WI38 (cell line): ENCODE measurements at regions not wholly inside any gene's neighbourhood (a gene's known extent, or its start where the extent isn't known, plus 50 kb on each side); places are given as distances from the start of the nearest gene placed in this dataset.

ENCODE experiments used
- H3K4me3 ChIP-seq: 2 replicates; pipeline ENCODE4 v1.5.1; 2011; ENCODE audit warnings: low read depth, mild to moderate bottlenecking, control low read depth, low read length
- TF ChIP-seq, protein P1 (sequence below): IDR thresholded peaks from 2 replicates; pipeline ENCODE4 v1.5.1; 2012; ENCODE audit warnings: low read depth, mild to moderate bottlenecking, control low read depth, low read length

DNA sequence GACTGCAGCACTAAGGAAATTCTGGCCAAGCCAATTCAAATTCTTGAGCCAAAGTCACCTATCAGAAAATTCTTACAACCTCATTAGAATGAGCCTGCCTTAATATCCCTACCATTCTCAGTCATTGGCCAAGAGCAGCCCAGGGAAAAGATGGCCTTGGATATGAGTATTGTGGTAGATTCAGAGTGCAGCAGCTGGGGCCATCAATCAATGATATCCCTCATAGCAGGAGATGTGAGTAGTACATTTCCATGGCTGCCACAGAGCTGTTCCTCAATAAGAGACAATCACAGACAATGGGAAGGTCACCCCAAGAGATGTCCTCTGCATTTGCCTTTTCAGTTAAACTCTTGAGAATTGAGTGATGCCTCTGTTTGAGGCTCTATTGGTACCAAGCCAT lies 161.6 kb downstream of the DYRK2 start:
- TF ChIP-seq, protein P1, sequence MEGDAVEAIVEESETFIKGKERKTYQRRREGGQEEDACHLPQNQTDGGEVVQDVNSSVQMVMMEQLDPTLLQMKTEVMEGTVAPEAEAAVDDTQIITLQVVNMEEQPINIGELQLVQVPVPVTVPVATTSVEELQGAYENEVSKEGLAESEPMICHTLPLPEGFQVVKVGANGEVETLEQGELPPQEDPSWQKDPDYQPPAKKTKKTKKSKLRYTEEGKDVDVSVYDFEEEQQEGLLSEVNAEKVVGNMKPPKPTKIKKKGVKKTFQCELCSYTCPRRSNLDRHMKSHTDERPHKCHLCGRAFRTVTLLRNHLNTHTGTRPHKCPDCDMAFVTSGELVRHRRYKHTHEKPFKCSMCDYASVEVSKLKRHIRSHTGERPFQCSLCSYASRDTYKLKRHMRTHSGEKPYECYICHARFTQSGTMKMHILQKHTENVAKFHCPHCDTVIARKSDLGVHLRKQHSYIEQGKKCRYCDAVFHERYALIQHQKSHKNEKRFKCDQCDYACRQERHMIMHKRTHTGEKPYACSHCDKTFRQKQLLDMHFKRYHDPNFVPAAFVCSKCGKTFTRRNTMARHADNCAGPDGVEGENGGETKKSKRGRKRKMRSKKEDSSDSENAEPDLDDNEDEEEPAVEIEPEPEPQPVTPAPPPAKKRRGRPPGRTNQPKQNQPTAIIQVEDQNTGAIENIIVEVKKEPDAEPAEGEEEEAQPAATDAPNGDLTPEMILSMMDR: no peak

DNA sequence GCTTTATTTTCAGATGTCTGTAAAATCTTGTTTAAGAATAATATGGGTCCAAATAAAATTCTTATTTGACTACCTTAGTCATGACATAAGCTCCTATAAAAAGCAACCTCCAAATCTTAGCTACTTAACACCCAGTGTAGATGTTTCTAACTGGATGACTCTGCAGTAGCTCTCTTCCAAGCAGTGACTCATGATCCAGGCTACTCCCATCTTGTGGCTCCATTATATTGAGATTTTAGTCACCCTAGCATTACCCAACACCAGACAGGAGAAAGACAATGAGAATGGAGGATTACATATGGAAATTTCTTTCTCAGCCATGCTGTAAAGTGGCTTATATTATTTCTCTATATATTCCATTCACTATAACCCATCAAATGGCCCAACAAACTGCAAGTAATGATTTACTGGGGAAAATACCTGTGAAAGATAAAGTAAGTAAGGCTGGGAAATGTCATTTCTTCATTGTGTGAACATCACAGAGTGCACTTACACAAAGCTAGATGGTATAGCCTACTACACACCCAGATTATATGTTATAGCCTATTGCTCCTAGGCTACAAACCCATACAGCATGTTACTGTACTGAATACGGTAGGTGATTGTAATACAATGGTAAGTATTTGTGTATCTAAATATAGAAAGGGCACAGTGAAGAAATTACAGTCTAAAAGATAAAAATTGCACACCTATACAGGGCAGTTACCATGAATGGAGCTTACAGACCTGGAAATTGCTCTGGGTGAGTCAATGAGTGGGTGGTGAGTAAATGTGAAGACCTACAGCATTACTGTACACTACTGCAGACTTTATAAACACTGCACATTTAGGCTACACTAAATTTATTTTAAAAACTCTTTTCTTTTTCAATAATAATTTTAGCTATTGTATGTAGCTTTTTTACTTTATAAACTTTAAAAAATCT lies 163.2 kb downstream of the DYRK2 start:
- H3K4me3 ChIP-seq: no peak overlapping the region
- TF ChIP-seq, protein P1: no peak

More for the DNA sequence above, 161.6 kb downstream of the DYRK2 start:
- no peak overlapping the region for H3K4me3 ChIP-seq

DNA sequence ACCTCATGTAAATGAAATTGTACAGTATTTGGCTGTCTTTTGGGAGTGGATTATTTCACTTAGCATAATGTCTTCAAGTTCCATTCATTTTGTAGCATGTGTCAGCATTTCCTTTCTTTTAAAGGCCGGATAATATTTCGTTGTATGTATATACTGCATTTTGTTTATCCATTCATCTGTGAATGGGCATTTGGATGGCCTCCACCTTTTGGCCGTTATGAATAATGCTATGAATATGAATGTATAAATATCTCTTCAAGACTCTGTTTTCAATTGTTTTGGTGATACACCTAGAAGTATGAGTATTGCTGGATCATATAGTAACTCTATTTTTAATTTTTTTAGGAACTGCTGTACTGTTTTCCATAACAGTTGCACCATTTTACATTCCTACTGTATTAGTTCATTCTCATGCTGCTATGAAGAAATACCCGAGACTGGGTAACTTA lies 164.9 kb downstream of the DYRK2 start:
- H3K4me3 ChIP-seq: no peak overlapping the region
- TF ChIP-seq, protein P1: no peak

DNA sequence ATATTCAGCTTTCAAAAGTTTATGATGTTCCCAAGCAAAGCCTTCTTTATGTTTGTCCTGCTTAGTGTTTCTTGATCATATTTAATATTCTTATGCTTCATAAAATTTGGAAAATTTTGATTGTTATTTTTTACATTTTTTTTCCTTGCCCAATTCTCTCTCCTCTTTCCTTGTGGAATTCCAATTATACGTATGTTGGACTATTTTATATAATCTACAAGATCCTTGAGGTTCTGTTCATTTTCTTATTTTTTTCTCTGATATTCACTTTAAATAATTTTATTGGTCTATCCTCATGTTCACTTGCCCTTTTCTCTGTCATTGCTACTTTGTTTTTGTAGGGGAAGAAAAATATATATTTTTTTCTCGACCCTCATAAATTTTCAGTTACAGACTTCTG lies 167.7 kb downstream of the DYRK2 start:
- no peak overlapping the region for H3K4me3 ChIP-seq
- TF ChIP-seq, protein P1: no peak

DNA sequence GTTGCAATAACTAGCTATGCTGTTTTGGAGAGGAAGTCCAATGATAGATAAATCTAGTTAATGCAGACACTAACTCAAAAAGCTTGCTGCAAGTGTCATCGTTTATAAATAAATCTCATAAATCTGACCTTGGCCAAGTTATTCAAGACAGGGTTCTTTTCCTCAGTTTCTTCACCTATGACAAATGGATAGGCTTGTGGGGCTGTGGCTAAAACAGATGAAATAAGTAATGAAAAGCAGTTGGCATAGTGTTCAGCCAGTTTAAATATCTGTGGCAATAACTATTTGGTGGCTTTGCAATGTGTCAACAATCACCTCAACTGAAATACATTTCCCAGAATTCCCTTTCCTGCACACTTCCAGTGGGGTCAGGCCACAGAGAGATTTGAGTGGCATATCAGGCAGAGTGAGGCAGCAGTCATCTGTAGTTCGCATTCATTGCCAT lies 169.9 kb downstream of the DYRK2 start:
- H3K4me3 ChIP-seq: no peak overlapping the region
- TF ChIP-seq, protein P1: no peak

DNA sequence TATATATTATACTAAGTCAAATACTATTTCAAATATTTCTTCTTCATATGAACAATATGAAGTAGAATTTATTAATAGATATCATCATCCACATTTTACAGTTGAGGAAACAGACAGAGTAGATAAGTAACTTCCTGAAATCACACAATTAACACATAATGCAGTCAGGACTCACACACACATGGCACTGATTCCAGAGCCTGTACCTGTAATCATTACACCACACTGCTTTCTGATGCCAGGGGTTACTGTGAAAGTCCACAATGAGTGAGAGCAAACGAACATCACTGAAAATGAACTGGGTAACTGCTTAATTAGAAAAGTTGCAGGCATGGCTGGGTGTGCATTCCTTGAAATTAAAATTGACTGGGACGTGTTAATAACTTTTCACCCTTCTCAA lies 169.3 kb upstream of the IFNG-AS1 start:
- TF ChIP-seq, protein P1: no peak

DNA sequence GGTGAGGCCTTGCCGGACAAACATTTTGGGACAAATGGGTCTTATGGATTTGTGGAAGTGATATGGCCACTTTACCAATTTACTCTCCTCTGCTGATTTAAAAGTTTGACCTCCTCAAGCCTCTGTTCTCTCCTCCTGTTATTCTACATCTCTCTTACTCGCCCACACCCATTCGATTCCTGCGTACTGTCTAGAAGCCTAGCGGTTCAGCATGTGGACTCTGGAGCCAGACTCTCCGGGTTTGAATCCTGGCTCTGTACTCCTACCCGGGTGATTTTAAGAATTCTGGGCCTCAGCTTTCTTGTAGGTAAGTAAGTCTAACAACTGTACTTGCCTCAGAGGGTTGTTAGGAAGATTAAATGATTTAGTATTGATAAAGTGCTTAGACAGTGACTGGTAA lies 168.6 kb upstream of the IFNG-AS1 start:
- no peak overlapping the region for H3K4me3 ChIP-seq
- TF ChIP-seq, protein P1: no peak

More for the DNA sequence above, 169.3 kb upstream of the IFNG-AS1 start:
- H3K4me3 ChIP-seq: no peak overlapping the region
